HCT116 (cell line): ENCODE measurements at regions not wholly inside any gene's neighbourhood (a gene's known extent, or its start where the extent isn't known, plus 50 kb on each side); places are given as distances from the start of the nearest gene placed in this dataset.

ENCODE experiments used
- ATAC-seq: fragments of 200-7000 bp; cut with Tn5 transposase; 2 replicates; pipeline ENCODE4 v1.9.1; 2020; ENCODE audit warnings: mild to moderate bottlenecking, moderate library complexity
- BruUV-seq: library from RNA; stranded (reverse); fragments of 400-500 nt; replicated peaks from 2 replicates; lab custom pipeline; 2021; lab: Mats Ljungman, UMichigan
- CTCF ChIA-PET: fragments of 300-600 bp; sonication (Branson Sonifier 250); formaldehyde crosslinking; loops from one replicate; lab custom pipeline; 2021; ENCODE audit warnings: antibody characterized with exemption; lab: Charles Lee
- POLR2A ChIA-PET: fragments of 300-600, 350-600 bp; sonication (Branson Sonifier 250); formaldehyde crosslinking; loops from one replicate; lab custom pipeline; 2021; ENCODE audit warnings: antibody characterized with exemption; lab: Charles Lee
- RAD21 ChIA-PET, 2 experiments: fragments of 300-600 bp; sonication (Branson Sonifier 250); formaldehyde crosslinking; loops; one replicate each; lab custom pipeline; 2023; ENCODE audit warnings: low total read pairs in 2 of 2; ENCODE audit not compliant: uncharacterized antibody in 2 of 2, unreplicated experiment in 2 of 2, low non-redundant PET in 1 of 2; lab: Charles Lee
- DNase-seq: peaks from one replicate; pipeline ENCODE4 v3.0.0-alpha.2; 2010; ENCODE audit warnings: low read depth, low spot score
- H2AFZ ChIP-seq: fragments of 200-600 bp; shearing (Covaris generic), sonication (generic); 2 replicates; pipeline ENCODE4 v1.6.1; 2017; ENCODE audit warnings: low read depth, mixed run types, mixed read lengths, antibody characterized with exemption, low read length; ENCODE audit not compliant: poor library complexity, severe bottlenecking
- H3K27ac ChIP-seq: 2 replicates; pipeline ENCODE4 v1.5.1; 2012; ENCODE audit warnings: low read depth, low read length
- H3K27me3 ChIP-seq: fragments of 200-600 bp; sonication (generic); 2 replicates; pipeline ENCODE4 v1.6.1; 2016; ENCODE audit warnings: mixed run types, low read length, mixed read lengths; ENCODE audit not compliant: insufficient read depth
- H3K36me3 ChIP-seq, 2 experiments: fragments of 200-500 bp in 1 of 2; fragments of 200-600 bp in 1 of 2; sonication (Bioruptor generic) in 1 of 2; sonication (generic) in 1 of 2; 2 replicates each; pipeline versions ENCODE4 v1.5.1 to v1.6.1; 2014 to 2016; ENCODE audit warnings: low read length in 2 of 2, inconsistent platforms in 1 of 2, mixed read lengths in 1 of 2, mixed run types in 1 of 2; ENCODE audit not compliant: insufficient read depth in 2 of 2, control insufficient read depth in 1 of 2
- H3K4me1 ChIP-seq, 2 experiments: fragments of 200-600 bp in 1 of 2; sonication (generic) in 1 of 2; 2 replicates each; pipeline versions ENCODE4 v1.5.1 to v1.6.1; 2012 to 2017; ENCODE audit warnings: low read length in 2 of 2, inconsistent platforms in 1 of 2, mild to moderate bottlenecking in 1 of 2, mixed read lengths in 1 of 2, mixed run types in 1 of 2, moderate library complexity in 1 of 2; ENCODE audit not compliant: insufficient read depth in 2 of 2, control insufficient read depth in 1 of 2
- H3K4me2 ChIP-seq: fragments of 200-600 bp; sonication (generic); 2 replicates; pipeline ENCODE4 v1.6.1; 2017; ENCODE audit warnings: mixed run types, low read length, mixed read lengths
- H3K4me3 ChIP-seq, 2 experiments: fragments of 200-600 bp in 1 of 2; sonication (generic) in 1 of 2; replicated peaks in 1 of 2; 2 replicates each; pipeline ENCODE4 v1.5.1; 2011 to 2016; ENCODE audit warnings: low read length in 2 of 2, control low read depth in 1 of 2, low read depth in 1 of 2, mild to moderate bottlenecking in 1 of 2, mixed read lengths in 1 of 2, mixed run types in 1 of 2
- H3K79me2 ChIP-seq: fragments of 200-600 bp; sonication (generic); 2 replicates; pipeline ENCODE4 v1.6.1; 2017; ENCODE audit warnings: mild to moderate bottlenecking, mixed run types, low read length, moderate library complexity, mixed read lengths; ENCODE audit not compliant: insufficient read depth
- H3K9ac ChIP-seq: fragments of 200-600 bp; sonication (generic); 2 replicates; pipeline ENCODE4 v1.6.1; 2016; ENCODE audit warnings: low read length, mixed read lengths
- H3K9me2 ChIP-seq: fragments of 200-600 bp; sonication (generic), shearing (Covaris generic); 2 replicates; pipeline ENCODE4 v1.6.1; 2017; ENCODE audit warnings: mixed run types, mild to moderate bottlenecking, moderate library complexity; ENCODE audit not compliant: insufficient read depth
- H3K9me3 ChIP-seq, 2 experiments: fragments of 200-500 bp in 1 of 2; fragments of 200-600 bp in 1 of 2; sonication (Bioruptor generic) in 1 of 2; sonication (generic) in 1 of 2; 2 replicates each; pipeline ENCODE4 v1.6.1; 2014 to 2017; ENCODE audit warnings: low read length in 2 of 2, mixed read lengths in 2 of 2, inconsistent platforms in 1 of 2, low read depth in 1 of 2, mild to moderate bottlenecking in 1 of 2, mixed run types in 1 of 2, moderate library complexity in 1 of 2; ENCODE audit not compliant: control insufficient read depth in 1 of 2, insufficient read depth in 1 of 2
- H4K20me1 ChIP-seq: fragments of 200-600 bp; sonication (generic), shearing (Covaris generic); 2 replicates; pipeline ENCODE4 v1.6.1; 2017; ENCODE audit warnings: mixed run types, mild to moderate bottlenecking, moderate library complexity; ENCODE audit not compliant: insufficient read depth
- CBX3 ChIP-seq: IDR thresholded peaks from 2 replicates; pipeline ENCODE4 v1.6.1; 2012; ENCODE audit warnings: low read depth
- CEBPB ChIP-seq: IDR thresholded peaks from 2 replicates; pipeline ENCODE4 v1.6.1; 2012; ENCODE audit warnings: low read depth
- EZH2phosphoT487 ChIP-seq: fragments of 200-600 bp; IDR thresholded peaks from 2 replicates; pipeline ENCODE4 v1.6.1; 2018; ENCODE audit warnings: antibody characterized with exemption, borderline replicate concordance
- FOSL1 ChIP-seq: IDR thresholded peaks from 2 replicates; pipeline ENCODE4 v1.6.1; 2012; ENCODE audit warnings: low read depth
- REST ChIP-seq: IDR thresholded peaks from 2 replicates; pipeline ENCODE4 v1.6.1; 2012; ENCODE audit warnings: low read depth
- SP1 ChIP-seq: IDR thresholded peaks from 2 replicates; pipeline ENCODE4 v1.6.1; 2012; ENCODE audit warnings: low read depth
- ZBTB33 ChIP-seq: IDR thresholded peaks from 2 replicates; pipeline ENCODE4 v1.6.1; 2011; ENCODE audit warnings: mild to moderate bottlenecking, low read length, moderate library complexity; ENCODE audit not compliant: insufficient replicate concordance; ENCODE audit errors: extremely low read depth
- intact Hi-C: fragments of 100-400 bp; cut with micrococcal nuclease; formaldehyde crosslinking; loops from 2 replicates; pipeline ENCODE4 v1.10.0; 2022

GRCh38 chr5:34496701-34497469, 159.2 kb upstream of the RAI14 start:
- ChIA-PET RAD21 (no interaction called here), CTCF (interaction anchor here (2.0 kb wide), 1 partner anchor 11 kb away, joined by 5 read pairs; no protein-coding TSS in a partner anchor), POLR2A (no interaction called here)
- Histone ChIP-seq H3K79me2 (no peaks in the 10 kb centered on the region), H4K20me1 (no peaks in the 10 kb centered on the region), H3K27ac (no peak overlapping the region), H3K9ac (no peak overlapping the region), H3K36me3 (no peaks in the 10 kb centered on the region), H2AFZ (no peak overlapping the region), H3K9me2 (no peaks in the 10 kb centered on the region), H3K9me3 (no peaks in the 10 kb centered on the region), H3K4me1 (peaks cover 0 to 6% of the 10 kb centered on the region in 2 experiments; a peak in 2 of 4 replicates), H3K4me3 (no peak overlapping the region), H3K27me3 (no peaks in the 10 kb centered on the region), H3K4me2 (no peak overlapping the region)
- no peak for ATAC-seq
- TF ChIP-seq REST (no peak), CBX3 (no peak), EZH2phosphoT487 (no peak), ZBTB33 (no peak), CEBPB (no peak), SP1 (no peak), FOSL1 (no peak)
- intact Hi-C loops: no loop called here
- BruUV-seq: no TSS peak
- no peak for DNase-seq
